OCI-LY1 (cell line): ENCODE measurements at regions not wholly inside any gene's neighbourhood (a gene's known extent, or its start where the extent isn't known, plus 50 kb on each side); places are given as distances from the start of the nearest gene placed in this dataset.

Experiments used
- EZH2 ChIP-seq: fragments of 200-600 bp; sonication (generic), shearing (Covaris generic); IDR thresholded peaks from 2 replicates; pipeline ENCODE4 v1.8.0; 2017; ENCODE audit warnings: borderline replicate concordance, mixed run types, mild to moderate bottlenecking, antibody characterized with exemption, low read length, moderate library complexity, mixed read lengths
- TF ChIP-seq, protein P1 (sequence below): fragments of 200-600 bp; sonication (generic), shearing (Covaris generic); IDR thresholded peaks from 2 replicates; pipeline ENCODE4 v1.5.1; 2017; ENCODE audit warnings: mild to moderate bottlenecking, antibody characterized with exemption, low read length, moderate library complexity, mixed read lengths

DNA sequence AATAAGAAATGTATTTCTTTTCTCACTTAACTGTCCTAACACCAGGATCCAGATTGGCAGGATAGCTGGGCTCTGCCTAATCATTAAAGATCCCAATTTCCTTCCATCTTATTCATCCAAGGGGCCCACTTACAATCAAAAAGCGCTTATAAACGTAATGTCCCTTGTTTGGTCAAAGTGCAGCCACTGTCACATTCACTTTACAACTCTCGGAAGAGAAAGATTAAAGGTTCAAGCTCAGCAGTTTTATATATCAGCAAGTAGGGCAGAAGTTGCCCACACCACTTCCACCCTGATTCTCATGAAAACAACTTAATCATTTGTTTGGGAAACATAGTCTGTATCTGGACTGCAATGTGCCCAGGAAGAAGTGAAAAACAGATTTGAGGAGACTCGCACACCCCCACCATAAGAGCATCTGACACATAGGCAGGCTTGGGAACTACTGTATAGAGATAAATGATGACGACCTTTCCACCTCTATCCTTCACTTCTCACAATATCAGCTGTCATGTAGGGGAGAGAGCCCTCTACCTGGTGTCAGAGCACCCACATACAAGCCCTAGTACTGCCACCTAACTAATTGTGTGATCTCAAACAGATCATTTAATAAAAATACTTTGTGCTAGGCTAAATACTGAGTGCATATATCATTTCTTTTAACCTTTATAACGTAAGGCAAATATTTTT lies 80.8 kb downstream of the CAPZA3 start:
- TF ChIP-seq, protein P1, sequence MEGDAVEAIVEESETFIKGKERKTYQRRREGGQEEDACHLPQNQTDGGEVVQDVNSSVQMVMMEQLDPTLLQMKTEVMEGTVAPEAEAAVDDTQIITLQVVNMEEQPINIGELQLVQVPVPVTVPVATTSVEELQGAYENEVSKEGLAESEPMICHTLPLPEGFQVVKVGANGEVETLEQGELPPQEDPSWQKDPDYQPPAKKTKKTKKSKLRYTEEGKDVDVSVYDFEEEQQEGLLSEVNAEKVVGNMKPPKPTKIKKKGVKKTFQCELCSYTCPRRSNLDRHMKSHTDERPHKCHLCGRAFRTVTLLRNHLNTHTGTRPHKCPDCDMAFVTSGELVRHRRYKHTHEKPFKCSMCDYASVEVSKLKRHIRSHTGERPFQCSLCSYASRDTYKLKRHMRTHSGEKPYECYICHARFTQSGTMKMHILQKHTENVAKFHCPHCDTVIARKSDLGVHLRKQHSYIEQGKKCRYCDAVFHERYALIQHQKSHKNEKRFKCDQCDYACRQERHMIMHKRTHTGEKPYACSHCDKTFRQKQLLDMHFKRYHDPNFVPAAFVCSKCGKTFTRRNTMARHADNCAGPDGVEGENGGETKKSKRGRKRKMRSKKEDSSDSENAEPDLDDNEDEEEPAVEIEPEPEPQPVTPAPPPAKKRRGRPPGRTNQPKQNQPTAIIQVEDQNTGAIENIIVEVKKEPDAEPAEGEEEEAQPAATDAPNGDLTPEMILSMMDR: no peak
- TF ChIP-seq EZH2: no peak
